Stomach (tissue), 8 donors: ENCODE measurements at regions not wholly inside any gene's neighbourhood (a gene's known extent, or its start where the extent isn't known, plus 50 kb on each side); places are given as distances from the start of the nearest gene placed in this dataset.

Experiments
- DNase-seq, 2 donors: peaks; one replicate each; pipeline versions ENCODE4 v3.0.0 to v3.0.0-alpha.2; 2013 to 2019
- H3K27ac ChIP-seq, 5 donors: fragments of 200-600 bp in 4 of 5; sonication (generic) in 4 of 5; one replicate each; pipeline ENCODE4 v1.5.1; 2013 to 2019; ENCODE audit warnings: mild to moderate bottlenecking in 1 of 5, moderate library complexity in 1 of 5
- H3K27me3 ChIP-seq, 3 donors: fragments of 200-600 bp; sonication (generic); one replicate each; pipeline ENCODE4 v1.5.1; 2017 to 2019; ENCODE audit warnings: mixed run types in 1 of 3
- H3K36me3 ChIP-seq, 4 donors: fragments of 200-600 bp; sonication (generic); 1 replicate in 3 of 4; 2 replicates in 1 of 4; pipeline ENCODE4 v1.5.1; 2016 to 2019
- H3K4me1 ChIP-seq, 4 donors: fragments of 200-600 bp; sonication (generic); one replicate each; pipeline ENCODE4 v1.5.1; 2016 to 2019
- H3K4me3 ChIP-seq, 4 donors: fragments of 200-600 bp; sonication (generic) in 3 of 4; one replicate each; pipeline ENCODE4 v1.5.1; 2016 to 2019; ENCODE audit warnings: mild to moderate bottlenecking in 1 of 4
- H3K9me3 ChIP-seq, 4 donors: fragments of 200-600 bp; sonication (generic); one replicate each; pipeline ENCODE4 v1.5.1; 2016 to 2019
- EP300 ChIP-seq: sonication (generic); formaldehyde crosslinking; IDR thresholded peaks from one replicate; pipeline ENCODE4 v1.6.1; 2017; ENCODE audit warnings: antibody characterized with exemption
- POLR2A ChIP-seq, 4 donors: fragments of 450-650 bp; IDR thresholded peaks; one replicate each; pipeline ENCODE4 v1.6.1; 2016; ENCODE audit warnings: antibody characterized with exemption in 4 of 4, control low read depth in 2 of 4, mild to moderate bottlenecking in 1 of 4, moderate library complexity in 1 of 4
- POLR2AphosphoS5 ChIP-seq, 3 donors: sonication (generic); formaldehyde crosslinking; IDR thresholded peaks; one replicate each; pipeline ENCODE4 v1.6.1; 2016; ENCODE audit warnings: antibody characterized with exemption in 3 of 3
- WGBS, 5 donors: extraction: QIAGEN DNeasy Blood & Tissue Kit in 3 of 5; methylation state at CpG; one replicate each; pipeline versions ENCODE4 v1.1.5 to v1.1.7; 2013 to 2018; 5-methylcytosine and 5-hydroxymethylcytosine counted together
- intact Hi-C: fragments of 100-400 bp; cut with DNase I; formaldehyde crosslinking; loops from one replicate; pipeline ENCODE4 v1.15.1; 2023; ENCODE audit warnings: low total_unique reads
- TF ChIP-seq, protein P1 (sequence below), 7 experiments: fragments of 450-650 bp in 4 of 7; fragments of 200-600 bp in 3 of 7; sonication (generic) in 3 of 7; IDR thresholded peaks; one replicate each; pipeline ENCODE4 v1.5.1; 2016 to 2019; ENCODE audit warnings: antibody characterized with exemption in 7 of 7, control low read depth in 2 of 7, mild to moderate bottlenecking in 1 of 7
- donor health status: healthy with polysubstance abuse.
- donor health status: Bipolar disorder and iron deficiency.
- donor health status: healthy.

DNA sequence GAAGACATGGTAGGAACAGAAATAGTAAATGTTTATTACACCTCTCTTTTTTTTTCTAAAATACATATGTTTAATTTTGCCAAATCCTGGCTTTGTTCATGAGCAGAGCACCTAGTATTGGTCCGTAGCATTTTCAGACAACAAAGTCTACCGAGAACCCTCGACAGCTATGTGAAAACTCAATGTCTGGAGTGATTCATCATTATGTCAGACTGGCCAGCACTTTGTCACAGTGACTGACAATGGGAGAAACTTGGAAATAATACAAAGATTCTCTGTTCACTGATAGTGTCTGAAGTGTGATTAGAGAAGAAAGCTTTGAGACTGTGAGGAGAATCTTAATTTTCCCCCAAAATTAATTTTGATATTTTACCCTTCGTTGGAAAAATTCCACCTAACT lies 143.0 kb downstream of the HNMT start:
- WGBS, 5 donors = 53 to 70% (median 63%) methylated on average over 4 of the region's 4 CpGs
- no peak for TF ChIP-seq EP300
- TF ChIP-seq, protein P1, sequence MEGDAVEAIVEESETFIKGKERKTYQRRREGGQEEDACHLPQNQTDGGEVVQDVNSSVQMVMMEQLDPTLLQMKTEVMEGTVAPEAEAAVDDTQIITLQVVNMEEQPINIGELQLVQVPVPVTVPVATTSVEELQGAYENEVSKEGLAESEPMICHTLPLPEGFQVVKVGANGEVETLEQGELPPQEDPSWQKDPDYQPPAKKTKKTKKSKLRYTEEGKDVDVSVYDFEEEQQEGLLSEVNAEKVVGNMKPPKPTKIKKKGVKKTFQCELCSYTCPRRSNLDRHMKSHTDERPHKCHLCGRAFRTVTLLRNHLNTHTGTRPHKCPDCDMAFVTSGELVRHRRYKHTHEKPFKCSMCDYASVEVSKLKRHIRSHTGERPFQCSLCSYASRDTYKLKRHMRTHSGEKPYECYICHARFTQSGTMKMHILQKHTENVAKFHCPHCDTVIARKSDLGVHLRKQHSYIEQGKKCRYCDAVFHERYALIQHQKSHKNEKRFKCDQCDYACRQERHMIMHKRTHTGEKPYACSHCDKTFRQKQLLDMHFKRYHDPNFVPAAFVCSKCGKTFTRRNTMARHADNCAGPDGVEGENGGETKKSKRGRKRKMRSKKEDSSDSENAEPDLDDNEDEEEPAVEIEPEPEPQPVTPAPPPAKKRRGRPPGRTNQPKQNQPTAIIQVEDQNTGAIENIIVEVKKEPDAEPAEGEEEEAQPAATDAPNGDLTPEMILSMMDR (IDR thresholded peaks at IDR 0.05) = no peak
- TF ChIP-seq POLR2A (IDR thresholded peaks at IDR 0.05) = no peak
- intact Hi-C loops = no loop called here
- Histone ChIP-seq H3K36me3 (no peaks in the 10 kb centered on the region), H3K4me3 (no peak overlapping the region), H3K9me3 (no peaks in the 10 kb centered on the region), H3K4me1 (no peaks in the 10 kb centered on the region), H3K27me3 (no peaks in the 10 kb centered on the region), H3K27ac (no peak overlapping the region)
- DNase-seq = no peak

DNA sequence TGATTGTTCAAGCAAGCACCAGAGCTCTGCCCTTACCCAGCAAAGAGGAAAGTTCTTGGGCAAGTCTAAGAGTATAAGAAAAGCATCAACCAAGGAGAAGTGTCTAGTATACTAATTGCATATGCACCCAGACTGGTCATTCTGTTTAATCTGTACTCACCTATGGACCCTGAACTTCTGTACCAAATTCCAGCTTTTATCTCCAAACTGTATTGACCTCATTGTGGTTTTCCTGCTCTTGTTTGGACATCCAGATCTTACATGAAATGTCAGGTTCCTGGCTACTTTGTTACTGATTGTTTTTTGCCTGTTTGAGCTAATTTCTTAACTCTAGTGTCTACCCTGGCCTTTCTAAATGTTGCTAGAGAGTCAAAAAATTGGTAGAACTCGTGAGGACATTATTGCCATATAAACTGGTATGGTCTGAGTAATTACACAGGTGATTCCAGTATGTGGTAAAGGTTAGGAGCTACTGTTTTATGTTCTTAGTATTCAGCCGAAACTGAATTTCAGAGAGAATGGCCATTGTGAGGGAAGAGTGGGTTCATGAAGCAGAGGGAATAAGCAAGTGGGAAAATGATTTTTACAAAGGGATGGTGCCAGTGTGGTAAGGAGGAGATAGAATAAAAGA lies 146.3 kb downstream of the HNMT start:
- intact Hi-C loops = no loop called here
- no peaks in the 10 kb centered on the region for H3K36me3 ChIP-seq
- no peak overlapping the region for H3K27ac ChIP-seq
- H3K27me3 ChIP-seq = no peaks in the 10 kb centered on the region
- H3K9me3 ChIP-seq = peaks cover 0 to 6% (median 0%) of the 10 kb centered on the region in 4 donors
- no peak overlapping the region for H3K4me3 ChIP-seq
- 82 to 83% (median 83%) methylated on average over 2 of the region's 2 CpGs for WGBS, 5 donors
- TF ChIP-seq EP300 = no peak
- TF ChIP-seq, protein P1 (IDR thresholded peaks at IDR 0.05) = no peak
- TF ChIP-seq POLR2AphosphoS5 (IDR thresholded peaks at IDR 0.05) = no peak
- TF ChIP-seq POLR2A (IDR thresholded peaks at IDR 0.05) = no peak
- H3K4me1 ChIP-seq = no peaks in the 10 kb centered on the region
- DNase-seq = no peak

GRCh38 chr2:138112536-138112935 lies 148.3 kb downstream of the HNMT start:
- no peaks in the 10 kb centered on the region for H3K4me1 ChIP-seq
- no peak overlapping the region for H3K27ac ChIP-seq
- intact Hi-C loops = no loop called here
- no peaks in the 10 kb centered on the region for H3K36me3 ChIP-seq
- TF ChIP-seq, protein P1 (IDR thresholded peaks at IDR 0.05) = no peak
- TF ChIP-seq POLR2AphosphoS5 (IDR thresholded peaks at IDR 0.05) = no peak
- TF ChIP-seq POLR2A (IDR thresholded peaks at IDR 0.05) = no peak
- no peak for TF ChIP-seq EP300
- H3K27me3 ChIP-seq = no peaks in the 10 kb centered on the region
- 53 to 65% (median 58%) methylated on average over 1 of the region's 1 CpG for WGBS, 5 donors
- no peak for DNase-seq
- H3K9me3 ChIP-seq = peaks cover 0 to 6% (median 0%) of the 10 kb centered on the region in 4 donors
- no peak overlapping the region for H3K4me3 ChIP-seq

GRCh38 chr2:138113871-138114525 lies 149.7 kb downstream of the HNMT start:
- DNase-seq = no peak
- intact Hi-C loops = no loop called here
- TF ChIP-seq POLR2AphosphoS5 (IDR thresholded peaks at IDR 0.05) = no peak
- no peak for TF ChIP-seq EP300
- TF ChIP-seq, protein P1 (IDR thresholded peaks at IDR 0.05) = no peak
- no peak for TF ChIP-seq POLR2A (IDR thresholded peaks at IDR 0.05)
- Histone ChIP-seq H3K27me3 (no peaks in the 10 kb centered on the region), H3K9me3 (peaks cover 0 to 6% (median 0%) of the 10 kb centered on the region in 4 donors), H3K36me3 (no peaks in the 10 kb centered on the region), H3K27ac (no peak overlapping the region), H3K4me3 (no peak overlapping the region), H3K4me1 (no peaks in the 10 kb centered on the region)
- WGBS, 5 donors = 83 to 92% (median 88%) methylated on average over 4 of the region's 4 CpGs
